HFFc6 (cell line): ENCODE measurements at regions not wholly inside any gene's neighbourhood (a gene's known extent, or its start where the extent isn't known, plus 50 kb on each side); places are given as distances from the start of the nearest gene placed in this dataset.

ENCODE experiments used
- DNase-seq: peaks from one replicate; pipeline ENCODE4 v3.0.0-alpha.2; 2018
- H3K27ac Mint-ChIP-seq: 2 replicates; pipeline ENCODE4 v1.8.0; 2020; ENCODE audit warnings: mild to moderate bottlenecking, mixed read lengths
- H3K27me3 Mint-ChIP-seq: 2 replicates; pipeline ENCODE4 v1.8.0; 2021; ENCODE audit warnings: mild to moderate bottlenecking, moderate library complexity, mixed read lengths; ENCODE audit not compliant: insufficient read depth
- H3K36me3 Mint-ChIP-seq: 2 replicates; pipeline ENCODE4 v1.8.0; 2021; ENCODE audit warnings: low read depth, mixed read lengths
- H3K4me1 Mint-ChIP-seq: 2 replicates; pipeline ENCODE4 v1.8.0; 2020; ENCODE audit warnings: low read depth, mixed read lengths
- H3K4me3 Mint-ChIP-seq: 2 replicates; pipeline ENCODE4 v1.8.0; 2020; ENCODE audit warnings: mild to moderate bottlenecking, moderate library complexity, mixed read lengths
- H3K9me3 Mint-ChIP-seq: 2 replicates; pipeline ENCODE4 v1.8.0; 2020; ENCODE audit warnings: mild to moderate bottlenecking, mixed read lengths
- TF ChIP-seq, protein P1 (sequence below): fragments of 200-600 bp; sonication (generic); IDR thresholded peaks from 2 replicates; pipeline ENCODE4 v1.5.0; 2021; ENCODE audit warnings: antibody characterized with exemption, mild to moderate bottlenecking

GRCh38 chr7:65317372-65317771, 56.3 kb upstream of the ZNF92 start:
- Mint-ChIP-seq H3K4me3 (no peak overlapping the region), H3K36me3 (no peaks in the 10 kb centered on the region), H3K27me3 (peaks cover 21% of the 10 kb centered on the region), H3K9me3 (no peaks in the 10 kb centered on the region), H3K27ac (no peak overlapping the region), H3K4me1 (peaks cover 8% of the 10 kb centered on the region)
- no peak for DNase-seq
- TF ChIP-seq, protein P1, sequence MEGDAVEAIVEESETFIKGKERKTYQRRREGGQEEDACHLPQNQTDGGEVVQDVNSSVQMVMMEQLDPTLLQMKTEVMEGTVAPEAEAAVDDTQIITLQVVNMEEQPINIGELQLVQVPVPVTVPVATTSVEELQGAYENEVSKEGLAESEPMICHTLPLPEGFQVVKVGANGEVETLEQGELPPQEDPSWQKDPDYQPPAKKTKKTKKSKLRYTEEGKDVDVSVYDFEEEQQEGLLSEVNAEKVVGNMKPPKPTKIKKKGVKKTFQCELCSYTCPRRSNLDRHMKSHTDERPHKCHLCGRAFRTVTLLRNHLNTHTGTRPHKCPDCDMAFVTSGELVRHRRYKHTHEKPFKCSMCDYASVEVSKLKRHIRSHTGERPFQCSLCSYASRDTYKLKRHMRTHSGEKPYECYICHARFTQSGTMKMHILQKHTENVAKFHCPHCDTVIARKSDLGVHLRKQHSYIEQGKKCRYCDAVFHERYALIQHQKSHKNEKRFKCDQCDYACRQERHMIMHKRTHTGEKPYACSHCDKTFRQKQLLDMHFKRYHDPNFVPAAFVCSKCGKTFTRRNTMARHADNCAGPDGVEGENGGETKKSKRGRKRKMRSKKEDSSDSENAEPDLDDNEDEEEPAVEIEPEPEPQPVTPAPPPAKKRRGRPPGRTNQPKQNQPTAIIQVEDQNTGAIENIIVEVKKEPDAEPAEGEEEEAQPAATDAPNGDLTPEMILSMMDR: no peak

DNA sequence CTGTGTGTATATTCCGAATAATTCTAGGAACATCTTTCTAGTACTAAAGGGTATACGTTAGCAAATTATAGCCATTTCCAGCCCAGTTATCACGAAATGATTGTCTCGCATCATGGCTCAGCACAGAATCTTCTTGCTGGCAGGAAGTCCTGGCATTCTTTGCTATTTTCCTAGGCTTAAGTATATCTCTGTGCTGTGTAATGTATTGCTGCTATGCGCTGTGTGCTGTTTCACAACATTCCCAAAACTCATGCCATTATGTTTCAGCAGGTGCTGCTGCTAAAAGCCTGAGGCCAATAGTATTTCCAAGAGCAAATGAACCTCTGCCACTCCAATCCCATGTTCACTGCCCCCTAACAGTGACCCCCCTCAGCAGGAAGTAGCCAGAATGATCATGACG, 62.9 kb upstream of the ZNF92 start:
- no peaks in the 10 kb centered on the region for H3K36me3 Mint-ChIP-seq
- H3K9me3 Mint-ChIP-seq: no peaks in the 10 kb centered on the region
- no peak overlapping the region for H3K27ac Mint-ChIP-seq
- H3K27me3 Mint-ChIP-seq: peaks cover 14% of the 10 kb centered on the region
- DNase-seq: no peak
- H3K4me3 Mint-ChIP-seq: no peak overlapping the region
- no peaks in the 10 kb centered on the region for H3K4me1 Mint-ChIP-seq
- TF ChIP-seq, protein P1: no peak

DNA sequence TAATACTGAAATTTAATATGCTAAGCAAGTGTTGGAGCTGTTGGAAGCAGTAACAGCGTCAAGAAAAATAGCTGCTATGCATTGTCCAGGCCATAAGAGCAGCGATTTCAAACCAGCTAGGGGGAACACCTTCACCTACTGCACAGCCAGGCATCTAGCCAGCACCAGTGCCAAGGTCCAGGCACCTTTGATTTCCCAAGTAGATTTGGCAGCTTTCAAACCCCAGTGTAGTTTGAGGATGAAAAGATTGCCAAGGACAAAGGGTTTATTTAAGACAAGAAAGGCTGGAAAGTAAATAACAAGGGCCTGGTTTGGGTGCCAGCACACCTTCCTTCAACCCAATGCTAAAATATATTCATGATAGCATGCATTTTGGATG, 65.4 kb upstream of the ZNF92 start:
- TF ChIP-seq, protein P1: no peak
- Mint-ChIP-seq H3K4me1 (no peaks in the 10 kb centered on the region), H3K27me3 (peaks cover 14% of the 10 kb centered on the region), H3K4me3 (no peak overlapping the region), H3K27ac (no peak overlapping the region), H3K36me3 (no peaks in the 10 kb centered on the region), H3K9me3 (no peaks in the 10 kb centered on the region)
- DNase-seq: no peak

- no peaks in the 10 kb centered on the region for H3K4me1 Mint-ChIP-seq
- DNase-seq: peak; percentile 37
These were observed 65.9 kb upstream of the ZNF92 start for GRCh38 chr7:65307651-65308299.

DNA sequence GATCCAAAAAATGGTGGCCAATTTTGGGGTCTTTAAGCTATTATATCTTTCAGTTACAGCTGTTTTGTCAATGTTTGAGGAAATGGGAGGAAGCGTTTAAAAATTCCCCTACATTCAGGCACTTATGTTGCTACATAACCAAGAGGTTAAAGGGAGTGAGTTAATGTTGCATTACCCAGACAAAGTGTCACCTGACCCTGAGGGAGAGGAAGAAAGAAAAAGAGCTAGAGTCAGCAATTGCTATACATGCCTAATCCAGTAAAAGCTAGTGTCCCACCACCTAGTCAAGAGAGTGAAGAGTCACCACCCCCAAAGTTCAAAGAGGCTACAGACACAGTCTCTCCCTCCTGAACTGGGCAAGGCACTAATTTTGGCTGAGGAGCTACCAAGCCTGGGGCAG, 69.5 kb upstream of the ZNF92 start:
- H3K27ac Mint-ChIP-seq: no peak overlapping the region
- TF ChIP-seq, protein P1: no peak
- H3K4me1 Mint-ChIP-seq: no peaks in the 10 kb centered on the region
- no peaks in the 10 kb centered on the region for H3K36me3 Mint-ChIP-seq
- no peaks in the 10 kb centered on the region for H3K9me3 Mint-ChIP-seq
- DNase-seq: no peak
- no peak overlapping the region for H3K4me3 Mint-ChIP-seq
- H3K27me3 Mint-ChIP-seq: peaks cover 15% of the 10 kb centered on the region

More at GRCh38 chr7:65307651-65308299, 65.9 kb upstream of the ZNF92 start:
- H3K27me3 Mint-ChIP-seq: peaks cover 14% of the 10 kb centered on the region
- no peaks in the 10 kb centered on the region for H3K36me3 Mint-ChIP-seq
- H3K4me3 Mint-ChIP-seq: no peak overlapping the region
- TF ChIP-seq, protein P1: peak; percentile 92
- H3K9me3 Mint-ChIP-seq: no peaks in the 10 kb centered on the region
- H3K27ac Mint-ChIP-seq: no peak overlapping the region
